ENCODE measurements at regions not wholly inside any gene's neighbourhood (a gene's known extent, or its start where the extent isn't known, plus 50 kb on each side); places are given as distances from the start of the nearest gene placed in this dataset.

DNA sequence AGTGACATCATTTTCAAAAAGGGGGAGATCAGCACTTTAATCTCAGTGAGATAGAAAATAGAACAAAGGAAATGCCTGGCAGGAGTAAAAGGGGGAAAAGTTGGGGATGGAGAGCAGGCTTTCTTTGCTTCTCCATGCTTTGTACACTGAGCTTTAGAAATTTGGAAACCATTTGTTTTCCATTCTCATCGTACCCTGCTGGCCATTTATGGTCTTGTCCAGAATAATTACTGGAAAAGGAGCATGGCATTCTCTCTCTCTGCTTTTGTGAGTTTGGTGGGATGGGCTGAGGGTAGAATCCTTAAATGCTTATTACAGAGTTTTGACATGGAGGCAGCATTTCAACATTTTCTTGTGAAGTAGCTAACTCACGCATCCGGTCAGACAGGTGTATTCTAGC, 104.4 kb upstream of the FLRT2 start:
- Histone ChIP-seq H3K36me3 (ENCODE audit: insufficient read depth, low read length) (no peaks in the 10 kb centered on the region), H3K4me3 (no peak overlapping the region), H3K9ac (ENCODE audit: insufficient read length) (no peak overlapping the region), H3K27ac (no peak overlapping the region), H3K9me3 (ENCODE audit: low read depth, low read length) (no peaks in the 10 kb centered on the region)
- no peak for TF ChIP-seq FOXP2 (optimal IDR thresholded peaks at IDR 0.05; ENCODE audit: control extremely low read depth, extremely low read length, insufficient read depth)
- TF ChIP-seq POLR2AphosphoS5 (IDR thresholded peaks at IDR 0.05; ENCODE audit: borderline replicate concordance, low read depth, low read length) = no peak
- no peak for TF ChIP-seq EZH2 (IDR thresholded peaks at IDR 0.05)
- DNase-seq (ENCODE audit: low read depth, low spot score) = no peak

- H3K9me3 ChIP-seq (ENCODE audit: low read depth, low read length) = no peaks in the 10 kb centered on the region
- no peak for DNase-seq (ENCODE audit: low read depth, low spot score)
- H3K36me3 ChIP-seq (ENCODE audit: insufficient read depth, low read length) = no peaks in the 10 kb centered on the region
- TF ChIP-seq EZH2 (IDR thresholded peaks at IDR 0.05) (no peak), FOXP2 (optimal IDR thresholded peaks at IDR 0.05; ENCODE audit: control extremely low read depth, extremely low read length, insufficient read depth) (no peak), POLR2AphosphoS5 (IDR thresholded peaks at IDR 0.05; ENCODE audit: borderline replicate concordance, low read depth, low read length) (no peak)
- H3K27ac ChIP-seq = no peak overlapping the region
- H3K4me3 ChIP-seq = no peak overlapping the region
- no peak overlapping the region for H3K9ac ChIP-seq (ENCODE audit: insufficient read length)
Measured at GRCh38 chr14:85426068-85426935, 103.6 kb upstream of the FLRT2 start.

DNA sequence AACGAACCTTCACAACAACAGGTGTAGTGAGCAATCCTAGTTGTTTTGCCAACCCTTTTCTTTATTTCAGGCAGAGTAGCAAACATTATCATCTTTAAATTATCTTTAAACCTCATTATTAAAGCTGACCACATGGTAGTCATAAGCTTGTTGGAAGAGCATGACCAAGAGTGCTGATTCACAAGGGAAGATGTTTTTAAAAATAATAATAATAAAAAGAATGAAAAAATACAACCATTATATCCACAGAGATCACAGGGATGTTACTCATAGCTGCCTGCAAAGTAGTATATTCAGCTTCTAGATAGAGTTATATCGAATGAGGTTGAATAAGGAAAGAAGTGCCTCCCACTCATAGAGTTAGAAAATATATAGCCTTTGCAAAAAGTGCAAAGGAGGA, 101.0 kb upstream of the FLRT2 start:
- DNase-seq (ENCODE audit: low read depth, low spot score) = no peak
- Histone ChIP-seq H3K36me3 (ENCODE audit: insufficient read depth, low read length) (no peaks in the 10 kb centered on the region), H3K9me3 (ENCODE audit: low read depth, low read length) (no peaks in the 10 kb centered on the region), H3K27ac (no peak overlapping the region), H3K4me3 (no peak overlapping the region), H3K9ac (ENCODE audit: insufficient read length) (no peak overlapping the region)
- TF ChIP-seq POLR2AphosphoS5 (IDR thresholded peaks at IDR 0.05; ENCODE audit: borderline replicate concordance, low read depth, low read length) = no peak

DNA sequence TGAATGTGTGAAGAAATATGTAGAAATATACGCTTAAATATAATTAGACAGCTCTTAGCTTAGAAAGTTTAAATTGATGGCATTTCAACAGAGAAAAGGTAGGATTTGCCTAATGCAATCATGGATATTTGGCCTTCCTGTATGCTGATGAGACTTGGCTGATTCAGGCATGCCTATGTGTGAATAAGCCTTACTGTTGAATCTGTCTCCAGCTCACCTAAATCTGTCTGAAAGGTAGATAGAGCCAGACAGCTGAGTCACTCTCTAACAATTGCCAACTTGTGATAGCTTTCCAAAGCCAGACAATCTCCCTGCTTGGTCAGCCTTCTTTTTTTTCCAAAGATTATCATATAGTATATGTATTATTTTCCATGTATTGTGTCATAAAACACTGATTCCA, 92.8 kb upstream of the FLRT2 start:
- DNase-seq (ENCODE audit: low read depth, low spot score) = no peak
- no peaks in the 10 kb centered on the region for H3K36me3 ChIP-seq (ENCODE audit: insufficient read depth, low read length)
- H3K4me3 ChIP-seq = no peak overlapping the region
- no peak overlapping the region for H3K9ac ChIP-seq (ENCODE audit: insufficient read length)
- no peaks in the 10 kb centered on the region for H3K9me3 ChIP-seq (ENCODE audit: low read depth, low read length)
- no peak overlapping the region for H3K27ac ChIP-seq
- TF ChIP-seq EZH2 (IDR thresholded peaks at IDR 0.05) (no peak), FOXP2 (optimal IDR thresholded peaks at IDR 0.05; ENCODE audit: control extremely low read depth, extremely low read length, insufficient read depth) (no peak), POLR2AphosphoS5 (IDR thresholded peaks at IDR 0.05; ENCODE audit: borderline replicate concordance, low read depth, low read length) (no peak)

- Histone ChIP-seq H3K9ac (ENCODE audit: insufficient read length) (no peak overlapping the region), H3K4me3 (no peak overlapping the region), H3K36me3 (ENCODE audit: insufficient read depth, low read length) (no peaks in the 10 kb centered on the region), H3K27ac (no peak overlapping the region), H3K9me3 (ENCODE audit: low read depth, low read length) (no peaks in the 10 kb centered on the region)
- DNase-seq (ENCODE audit: low read depth, low spot score) = no peak
- TF ChIP-seq EZH2 (IDR thresholded peaks at IDR 0.05) = no peak
- no peak for TF ChIP-seq FOXP2 (optimal IDR thresholded peaks at IDR 0.05; ENCODE audit: control extremely low read depth, extremely low read length, insufficient read depth)
- no peak for TF ChIP-seq POLR2AphosphoS5 (IDR thresholded peaks at IDR 0.05; ENCODE audit: borderline replicate concordance, low read depth, low read length)
Measured at GRCh38 chr14:85438001-85438400, 91.9 kb upstream of the FLRT2 start.

DNA sequence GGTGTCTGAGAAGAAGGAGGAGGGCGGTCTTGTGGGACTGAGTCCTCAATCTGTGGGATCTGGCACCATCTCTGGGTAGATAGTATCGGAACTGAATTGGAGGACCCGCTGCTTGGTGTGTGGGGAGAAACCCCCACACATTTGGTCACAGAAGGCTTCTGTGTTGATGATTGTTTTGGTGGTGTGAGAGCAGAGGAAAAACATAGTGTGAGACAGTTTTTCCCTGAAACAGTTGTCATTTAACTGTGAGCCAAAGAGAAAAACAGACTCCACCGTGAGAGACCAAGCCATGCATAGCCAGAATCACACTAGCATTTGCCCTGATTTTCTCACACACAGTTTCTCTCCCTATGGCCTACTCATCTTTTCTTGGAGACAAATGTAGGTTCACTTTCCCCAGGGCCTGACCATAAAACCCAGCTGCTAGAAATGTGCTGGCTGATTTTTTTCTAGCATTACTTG, 91.4 kb upstream of the FLRT2 start:
- H3K9me3 ChIP-seq (ENCODE audit: low read depth, low read length) = no peaks in the 10 kb centered on the region
- TF ChIP-seq EZH2 (IDR thresholded peaks at IDR 0.05) (no peak), FOXP2 (optimal IDR thresholded peaks at IDR 0.05; ENCODE audit: control extremely low read depth, extremely low read length, insufficient read depth) (no peak)
- no peak overlapping the region for H3K9ac ChIP-seq (ENCODE audit: insufficient read length)
- DNase-seq (ENCODE audit: low read depth, low spot score) = no peak
- H3K27ac ChIP-seq = no peak overlapping the region
- H3K4me3 ChIP-seq = no peak overlapping the region
- no peaks in the 10 kb centered on the region for H3K36me3 ChIP-seq (ENCODE audit: insufficient read depth, low read length)

- DNase-seq (ENCODE audit: low read depth, low spot score) = no peak
- no peak overlapping the region for H3K9ac ChIP-seq (ENCODE audit: insufficient read length)
- no peaks in the 10 kb centered on the region for H3K36me3 ChIP-seq (ENCODE audit: insufficient read depth, low read length)
- TF ChIP-seq FOXP2 (optimal IDR thresholded peaks at IDR 0.05; ENCODE audit: control extremely low read depth, extremely low read length, insufficient read depth) = no peak
- no peak for TF ChIP-seq POLR2AphosphoS5 (IDR thresholded peaks at IDR 0.05; ENCODE audit: borderline replicate concordance, low read depth, low read length)
- TF ChIP-seq EZH2 (IDR thresholded peaks at IDR 0.05) = no peak
- no peak overlapping the region for H3K4me3 ChIP-seq
- H3K27ac ChIP-seq = no peak overlapping the region
- no peaks in the 10 kb centered on the region for H3K9me3 ChIP-seq (ENCODE audit: low read depth, low read length)
Measured at GRCh38 chr14:85439696-85440328, 90.1 kb upstream of the FLRT2 start.

DNA sequence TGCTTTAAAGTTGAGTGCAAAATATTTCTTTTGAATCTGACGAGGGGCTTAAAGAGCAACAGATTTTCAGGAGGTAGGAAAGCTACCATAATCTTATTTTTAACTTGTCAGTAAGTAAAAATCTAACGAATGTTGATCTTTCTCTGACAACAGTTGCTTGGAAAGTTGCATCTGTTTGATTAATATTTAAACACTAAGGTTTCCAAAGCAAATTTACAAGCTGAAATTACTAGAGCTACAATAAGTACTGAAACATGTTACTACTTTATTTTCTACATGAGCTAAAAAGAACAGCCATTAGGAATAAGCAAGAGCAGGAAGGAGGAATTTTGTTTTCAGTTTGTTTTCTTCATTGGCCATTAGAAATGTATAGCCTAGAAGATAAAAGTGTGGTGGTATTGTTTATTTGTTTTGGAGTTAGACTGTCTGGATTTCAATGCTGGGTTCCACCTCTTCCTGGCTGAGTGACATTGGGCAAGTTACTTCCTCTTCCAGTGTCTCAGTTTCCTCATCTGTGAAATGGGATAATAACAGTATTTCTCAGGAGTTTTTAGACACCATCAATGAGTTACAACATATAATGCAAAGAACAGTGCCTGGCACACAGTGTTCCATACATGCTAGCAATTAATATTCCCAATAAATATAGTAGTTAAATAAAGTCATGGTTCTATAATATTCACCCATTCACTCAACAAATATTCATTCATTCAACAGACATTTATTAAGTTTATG, 87.9 kb upstream of the FLRT2 start:
- TF ChIP-seq EZH2 (IDR thresholded peaks at IDR 0.05) = no peak
- no peak for TF ChIP-seq POLR2AphosphoS5 (IDR thresholded peaks at IDR 0.05; ENCODE audit: borderline replicate concordance, low read depth, low read length)
- TF ChIP-seq FOXP2 (optimal IDR thresholded peaks at IDR 0.05; ENCODE audit: control extremely low read depth, extremely low read length, insufficient read depth) = no peak
- H3K27ac ChIP-seq = no peak overlapping the region
- no peak overlapping the region for H3K9ac ChIP-seq (ENCODE audit: insufficient read length)
- no peaks in the 10 kb centered on the region for H3K9me3 ChIP-seq (ENCODE audit: low read depth, low read length)
- no peak for DNase-seq (ENCODE audit: low read depth, low spot score)
- no peaks in the 10 kb centered on the region for H3K36me3 ChIP-seq (ENCODE audit: insufficient read depth, low read length)
- H3K4me3 ChIP-seq = no peak overlapping the region
